DOHH2 (cell line): ENCODE measurements at regions not wholly inside any gene's neighbourhood (a gene's known extent, or its start where the extent isn't known, plus 50 kb on each side); places are given as distances from the start of the nearest gene placed in this dataset.

Experiments
- EZH2phosphoT487 ChIP-seq: fragments of 200-600 bp; sonication (generic); IDR thresholded peaks from 2 replicates; pipeline ENCODE4 v1.6.1; 2017; ENCODE audit warnings: borderline replicate concordance, mild to moderate bottlenecking, antibody characterized with exemption, low read length, moderate library complexity, mixed read lengths
- TF ChIP-seq, protein P1 (sequence below): fragments of 200-600 bp; sonication (generic); IDR thresholded peaks from one replicate; pipeline ENCODE4 v1.5.1; 2014; ENCODE audit warnings: antibody characterized with exemption, mild to moderate bottlenecking, low read depth, low read length; ENCODE audit not compliant: poor library complexity, severe bottlenecking

GRCh38 chr6:168376811-168377483, 57.4 kb upstream of the DACT2 start:
- TF ChIP-seq, protein P1, sequence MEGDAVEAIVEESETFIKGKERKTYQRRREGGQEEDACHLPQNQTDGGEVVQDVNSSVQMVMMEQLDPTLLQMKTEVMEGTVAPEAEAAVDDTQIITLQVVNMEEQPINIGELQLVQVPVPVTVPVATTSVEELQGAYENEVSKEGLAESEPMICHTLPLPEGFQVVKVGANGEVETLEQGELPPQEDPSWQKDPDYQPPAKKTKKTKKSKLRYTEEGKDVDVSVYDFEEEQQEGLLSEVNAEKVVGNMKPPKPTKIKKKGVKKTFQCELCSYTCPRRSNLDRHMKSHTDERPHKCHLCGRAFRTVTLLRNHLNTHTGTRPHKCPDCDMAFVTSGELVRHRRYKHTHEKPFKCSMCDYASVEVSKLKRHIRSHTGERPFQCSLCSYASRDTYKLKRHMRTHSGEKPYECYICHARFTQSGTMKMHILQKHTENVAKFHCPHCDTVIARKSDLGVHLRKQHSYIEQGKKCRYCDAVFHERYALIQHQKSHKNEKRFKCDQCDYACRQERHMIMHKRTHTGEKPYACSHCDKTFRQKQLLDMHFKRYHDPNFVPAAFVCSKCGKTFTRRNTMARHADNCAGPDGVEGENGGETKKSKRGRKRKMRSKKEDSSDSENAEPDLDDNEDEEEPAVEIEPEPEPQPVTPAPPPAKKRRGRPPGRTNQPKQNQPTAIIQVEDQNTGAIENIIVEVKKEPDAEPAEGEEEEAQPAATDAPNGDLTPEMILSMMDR: no peak
- TF ChIP-seq EZH2phosphoT487: no peak
